Ectodermal cell (in vitro differentiated cells): ENCODE measurements at regions not wholly inside any gene's neighbourhood (a gene's known extent, or its start where the extent isn't known, plus 50 kb on each side); places are given as distances from the start of the nearest gene placed in this dataset.

ENCODE experiments used
- H3K27ac ChIP-seq: 2 replicates; pipeline ENCODE4 v1.7.0; 2013; ENCODE audit warnings: mild to moderate bottlenecking, low read depth, low read length; ENCODE audit not compliant: insufficient read depth, poor library complexity, severe bottlenecking
- H3K27me3 ChIP-seq: 2 replicates; pipeline ENCODE4 v1.7.0; 2013; ENCODE audit warnings: mild to moderate bottlenecking, low read length; ENCODE audit not compliant: insufficient read depth, control insufficient read depth, poor library complexity, severe bottlenecking
- H3K36me3 ChIP-seq: one replicate; pipeline ENCODE4 v1.7.0; 2013; ENCODE audit warnings: low read length; ENCODE audit not compliant: control insufficient read depth, insufficient read depth
- H3K4me1 ChIP-seq: one replicate; pipeline ENCODE4 v1.7.0; 2013; ENCODE audit warnings: low read length; ENCODE audit not compliant: control insufficient read depth, insufficient read depth
- H3K4me3 ChIP-seq: 2 replicates; pipeline ENCODE4 v1.7.0; 2013; ENCODE audit warnings: low read depth, low read length, control low read depth; ENCODE audit not compliant: insufficient read depth
- H3K9me3 ChIP-seq: 2 replicates; pipeline ENCODE4 v1.7.0; 2013; ENCODE audit warnings: mild to moderate bottlenecking, low read length, moderate library complexity; ENCODE audit not compliant: control insufficient read depth
- WGBS, 2 experiments: methylation state at CpG; one replicate each; pipeline ENCODE4 v1.1.7; 2013; ENCODE audit warnings: missing lambda C conversion rate in 2 of 2; 5-methylcytosine and 5-hydroxymethylcytosine counted together

DNA sequence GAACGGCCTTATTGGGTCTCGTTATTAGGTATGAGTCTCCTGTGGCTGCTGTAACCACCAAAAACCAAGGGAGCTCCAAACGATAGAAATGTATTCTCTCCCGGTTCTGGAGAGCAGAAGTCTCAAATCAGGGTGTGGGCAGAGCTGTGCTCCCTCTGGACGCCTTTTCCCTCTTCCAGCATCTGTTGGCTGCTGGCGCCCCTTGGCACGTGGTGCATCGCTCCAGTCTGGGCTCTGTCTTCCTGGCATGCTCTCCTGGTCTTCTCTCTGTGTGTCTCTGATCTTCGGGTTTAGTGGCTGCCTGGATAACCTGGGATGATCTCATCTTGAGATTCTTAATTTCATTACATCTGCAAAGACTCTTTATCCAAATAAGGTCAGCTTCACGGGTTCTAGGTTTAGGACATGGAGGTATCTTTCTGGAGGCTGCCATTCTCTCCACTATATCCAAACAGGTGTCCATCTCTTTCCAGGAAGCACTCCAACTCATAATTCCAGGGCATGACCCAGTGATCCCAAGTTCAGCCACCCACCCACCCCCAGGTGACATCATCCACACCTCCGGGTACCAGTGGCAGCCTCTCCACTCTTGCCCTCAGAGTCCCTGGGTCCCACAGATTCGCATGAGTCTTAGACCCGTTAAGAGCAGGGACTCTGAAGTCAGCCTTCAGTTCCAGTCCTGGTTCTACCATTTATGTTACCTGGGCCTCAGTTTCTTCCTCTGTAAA is 145.5 kb upstream of the FOXF1 start:
- Histone ChIP-seq H3K4me1 (no peaks in the 10 kb centered on the region), H3K9me3 (no peaks in the 10 kb centered on the region), H3K36me3 (no peaks in the 10 kb centered on the region), H3K27me3 (no peaks in the 10 kb centered on the region), H3K27ac (no peak overlapping the region), H3K4me3 (no peak overlapping the region)
- WGBS, 2 experiments, result 94% methylated on average over 13 of the region's 13 CpGs

DNA sequence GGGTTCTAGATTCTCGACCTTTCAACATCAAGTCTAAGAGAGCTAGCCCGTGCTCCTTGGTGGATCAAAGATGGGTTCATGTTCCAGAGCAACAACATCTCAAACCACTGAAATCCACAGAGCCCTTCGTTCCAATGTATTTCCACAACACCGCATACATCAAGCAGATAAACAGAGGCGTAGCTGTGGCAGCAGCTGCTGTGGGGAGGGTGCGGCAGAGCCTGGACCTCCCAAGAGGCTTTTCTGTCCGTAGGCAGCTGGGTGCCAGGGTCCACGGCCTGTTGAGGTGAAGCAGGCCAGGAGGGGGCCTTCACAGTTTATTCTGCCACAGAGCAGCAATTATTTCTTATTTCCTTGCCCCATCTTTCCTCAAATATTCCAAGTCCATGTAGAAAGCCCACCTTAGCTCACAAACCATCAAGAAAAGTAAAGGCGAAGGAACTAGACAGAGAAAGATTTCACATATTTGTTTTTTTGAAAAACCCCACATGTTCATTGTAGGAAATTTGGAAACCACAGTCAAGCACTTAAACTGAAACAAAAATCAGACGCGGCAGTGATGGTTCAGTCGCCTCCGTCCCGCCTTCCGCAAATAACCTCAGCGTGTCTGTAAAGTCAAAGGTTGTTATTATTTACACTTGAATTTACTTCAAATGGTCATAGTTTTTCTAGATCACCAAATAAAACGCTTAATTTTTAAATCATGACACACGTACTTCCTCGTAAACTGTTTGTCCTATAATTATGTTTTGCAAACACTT is 144.6 kb upstream of the FOXF1 start:
- 84 to 87% methylated on average over 19 of the region's 19 CpGs for WGBS, 2 experiments
- no peaks in the 10 kb centered on the region for H3K9me3 ChIP-seq
- no peaks in the 10 kb centered on the region for H3K27me3 ChIP-seq
- no peaks in the 10 kb centered on the region for H3K4me1 ChIP-seq
- no peak overlapping the region for H3K4me3 ChIP-seq
- H3K36me3 ChIP-seq, result no peaks in the 10 kb centered on the region
- H3K27ac ChIP-seq, result no peak overlapping the region

DNA sequence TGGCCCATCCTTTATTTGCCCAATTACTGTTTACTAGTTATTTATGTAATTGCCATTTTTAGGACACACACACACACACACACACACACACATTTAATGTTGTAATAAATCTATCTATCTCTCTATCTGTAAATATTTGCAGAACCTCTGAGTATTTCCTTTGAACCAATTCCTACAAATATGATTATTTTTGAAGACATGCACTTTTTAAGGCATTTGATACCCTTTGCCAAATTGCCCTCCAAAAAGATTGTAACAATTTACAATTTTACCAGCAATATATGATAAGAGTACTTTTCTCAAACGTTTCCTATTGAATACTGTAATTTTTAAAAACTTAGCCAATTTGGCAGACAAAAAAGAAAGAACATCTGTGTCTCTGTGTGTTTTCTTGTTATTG is 143.8 kb upstream of the FOXF1 start:
- Histone ChIP-seq H3K36me3 (no peaks in the 10 kb centered on the region), H3K27ac (no peak overlapping the region), H3K27me3 (no peaks in the 10 kb centered on the region), H3K9me3 (no peaks in the 10 kb centered on the region), H3K4me3 (no peak overlapping the region), H3K4me1 (no peaks in the 10 kb centered on the region)
- WGBS, 2 experiments, result 40% methylated on average over 1 of the region's 1 CpG; no CpG with 5 or more reads in 1 of the 2 experiments

DNA sequence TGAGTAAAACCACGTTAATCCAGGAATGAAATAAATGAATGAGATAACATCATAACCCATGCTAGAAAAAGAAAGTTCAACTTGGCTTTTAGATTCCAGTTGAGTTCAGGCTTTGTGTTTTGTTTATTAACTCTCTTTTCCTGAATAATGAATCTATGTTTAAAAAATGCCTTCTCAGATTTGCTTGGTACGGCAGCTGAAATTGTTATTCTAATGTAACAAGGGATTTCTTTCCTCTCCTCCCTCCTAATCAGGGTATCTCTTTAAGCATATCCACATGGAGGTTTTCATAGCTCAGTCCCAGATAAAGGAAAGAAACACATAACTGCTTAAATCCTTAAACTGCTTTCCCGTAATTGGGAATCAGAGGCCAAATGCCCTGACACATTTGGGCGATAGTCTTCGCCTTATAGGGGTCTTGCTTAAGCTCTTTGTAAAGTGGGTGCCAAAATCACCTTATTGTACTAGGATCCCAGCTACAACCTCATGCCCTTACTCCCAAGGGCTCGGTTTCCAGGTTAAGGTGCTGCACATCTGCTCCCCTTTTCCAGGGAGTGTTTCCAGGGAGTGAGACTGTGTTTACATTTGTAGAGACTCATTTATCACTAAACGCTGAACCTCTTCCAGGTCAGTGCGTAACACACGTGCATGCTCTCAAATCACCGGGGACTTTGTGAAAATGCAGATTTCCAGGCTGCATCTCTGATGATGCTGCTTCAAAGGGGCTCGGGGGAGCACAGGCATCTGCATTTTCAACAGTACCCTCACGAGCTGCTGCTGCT is 142.8 kb upstream of the FOXF1 start:
- H3K4me3 ChIP-seq, result no peak overlapping the region
- no peaks in the 10 kb centered on the region for H3K36me3 ChIP-seq
- no peaks in the 10 kb centered on the region for H3K4me1 ChIP-seq
- H3K9me3 ChIP-seq, result no peaks in the 10 kb centered on the region
- H3K27ac ChIP-seq, result no peak overlapping the region
- H3K27me3 ChIP-seq, result no peaks in the 10 kb centered on the region
- 87% methylated on average over 11 to 12 of the region's 12 CpGs for WGBS, 2 experiments

DNA sequence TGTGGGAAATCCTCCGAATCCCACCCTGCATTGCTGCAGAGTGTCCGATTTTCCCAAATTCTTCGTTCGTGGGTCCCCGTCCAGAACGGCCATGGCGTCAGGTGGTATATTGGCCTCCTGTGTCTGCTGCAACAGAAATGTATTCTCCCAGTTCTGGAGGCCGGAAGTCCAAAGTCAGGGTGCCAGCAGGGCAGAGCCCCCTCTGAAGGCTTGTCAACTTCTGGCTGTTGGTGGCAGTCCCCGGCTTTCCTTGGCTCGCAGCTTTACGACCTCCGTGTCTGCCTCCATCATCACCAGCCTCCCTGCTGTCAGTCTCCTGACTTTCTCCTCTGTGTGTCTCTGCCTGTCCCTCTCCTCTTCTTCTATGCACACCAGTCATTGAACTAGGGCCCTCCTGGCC is 142.1 kb upstream of the FOXF1 start:
- no peaks in the 10 kb centered on the region for H3K36me3 ChIP-seq
- H3K9me3 ChIP-seq, result no peaks in the 10 kb centered on the region
- no peak overlapping the region for H3K27ac ChIP-seq
- H3K27me3 ChIP-seq, result no peaks in the 10 kb centered on the region
- WGBS, 2 experiments, result 86 to 87% methylated on average over 12 of the region's 12 CpGs
- H3K4me3 ChIP-seq, result no peak overlapping the region
- H3K4me1 ChIP-seq, result no peaks in the 10 kb centered on the region

DNA sequence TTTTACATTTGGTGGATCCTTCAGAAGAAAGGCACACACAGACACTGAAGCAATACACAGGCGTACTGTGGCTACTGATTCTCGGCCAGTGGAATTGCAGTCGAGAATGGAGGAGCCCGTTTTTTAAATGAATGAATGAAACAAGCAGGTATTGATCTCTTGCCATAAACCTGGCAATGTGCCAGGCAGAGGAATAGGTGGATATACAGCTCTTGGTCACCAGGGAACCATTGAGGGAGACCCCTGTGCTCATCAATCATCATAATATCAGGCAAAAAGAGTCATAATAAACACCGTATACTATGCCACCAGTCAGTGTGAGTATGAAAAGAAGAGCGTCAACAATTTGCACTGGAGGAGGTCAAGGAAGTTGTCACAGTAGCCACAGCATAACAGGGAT is 140.3 kb upstream of the FOXF1 start:
- no peaks in the 10 kb centered on the region for H3K9me3 ChIP-seq
- H3K27me3 ChIP-seq, result no peaks in the 10 kb centered on the region
- H3K36me3 ChIP-seq, result no peaks in the 10 kb centered on the region
- WGBS, 2 experiments, result 92 to 96% methylated on average over 6 of the region's 6 CpGs
- H3K4me3 ChIP-seq, result no peak overlapping the region
- no peak overlapping the region for H3K27ac ChIP-seq
- H3K4me1 ChIP-seq, result no peaks in the 10 kb centered on the region

DNA sequence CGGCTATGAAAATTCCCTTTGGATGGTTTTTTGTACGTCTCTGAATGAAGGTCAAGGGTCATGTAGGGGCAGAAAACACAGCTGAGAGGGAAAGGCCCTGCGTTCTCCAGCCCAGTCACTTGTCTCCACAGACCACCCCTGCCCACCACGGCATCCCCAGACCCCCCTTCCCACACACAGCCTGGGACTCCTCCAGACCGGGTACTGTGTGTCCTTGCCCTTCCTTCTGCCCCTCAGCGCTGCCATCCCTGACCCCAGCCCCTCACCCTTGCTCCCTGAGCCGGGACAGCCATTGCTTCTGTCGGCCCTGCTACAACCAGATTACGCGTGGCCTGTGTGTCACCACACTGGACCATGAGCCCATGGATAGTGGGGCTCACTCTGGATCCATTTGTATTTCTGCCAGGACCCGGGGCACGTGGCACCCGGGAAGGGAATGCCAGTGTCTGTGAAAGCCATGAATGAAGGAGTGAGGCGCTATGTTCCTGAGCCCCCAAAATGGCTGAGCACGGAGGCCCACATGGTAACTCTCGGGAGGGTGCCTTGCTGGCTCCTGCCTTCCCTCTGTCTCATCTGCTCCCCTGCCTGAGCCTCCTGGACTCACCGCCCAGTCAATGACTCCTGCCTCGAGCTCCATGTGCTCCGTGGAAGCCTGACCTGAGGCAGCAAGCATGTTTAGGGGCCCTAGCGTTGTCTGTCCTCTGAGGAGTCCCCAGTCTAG is 139.1 kb upstream of the FOXF1 start:
- 87 to 88% methylated on average over 20 of the region's 20 CpGs for WGBS, 2 experiments
- Histone ChIP-seq H3K4me3 (no peak overlapping the region), H3K36me3 (no peaks in the 10 kb centered on the region), H3K27ac (no peak overlapping the region), H3K9me3 (no peaks in the 10 kb centered on the region), H3K4me1 (no peaks in the 10 kb centered on the region), H3K27me3 (no peaks in the 10 kb centered on the region)

DNA sequence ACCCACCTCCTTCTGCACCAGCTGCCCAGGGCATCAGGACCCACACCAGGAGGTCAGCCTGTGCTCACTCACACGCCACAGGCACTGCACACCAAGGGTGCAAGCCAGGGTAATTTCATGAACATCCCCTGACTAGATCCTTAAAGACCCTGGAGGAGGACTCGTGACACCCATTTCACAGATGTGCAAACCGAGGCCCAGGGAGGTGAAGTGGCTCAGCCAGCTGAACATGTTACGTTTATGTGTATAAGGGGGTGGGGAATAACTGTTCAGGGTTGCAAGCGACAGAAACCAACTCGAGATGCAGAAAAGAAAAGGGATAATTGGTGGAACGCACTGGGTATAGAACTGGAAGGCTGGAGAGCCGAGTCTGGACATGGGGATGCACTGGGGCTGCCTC is 138.1 kb upstream of the FOXF1 start:
- WGBS, 2 experiments, result 92 to 94% methylated on average over 8 of the region's 8 CpGs
- Histone ChIP-seq H3K27me3 (no peaks in the 10 kb centered on the region), H3K9me3 (no peaks in the 10 kb centered on the region), H3K4me3 (no peak overlapping the region), H3K27ac (no peak overlapping the region), H3K4me1 (no peaks in the 10 kb centered on the region), H3K36me3 (no peaks in the 10 kb centered on the region)

DNA sequence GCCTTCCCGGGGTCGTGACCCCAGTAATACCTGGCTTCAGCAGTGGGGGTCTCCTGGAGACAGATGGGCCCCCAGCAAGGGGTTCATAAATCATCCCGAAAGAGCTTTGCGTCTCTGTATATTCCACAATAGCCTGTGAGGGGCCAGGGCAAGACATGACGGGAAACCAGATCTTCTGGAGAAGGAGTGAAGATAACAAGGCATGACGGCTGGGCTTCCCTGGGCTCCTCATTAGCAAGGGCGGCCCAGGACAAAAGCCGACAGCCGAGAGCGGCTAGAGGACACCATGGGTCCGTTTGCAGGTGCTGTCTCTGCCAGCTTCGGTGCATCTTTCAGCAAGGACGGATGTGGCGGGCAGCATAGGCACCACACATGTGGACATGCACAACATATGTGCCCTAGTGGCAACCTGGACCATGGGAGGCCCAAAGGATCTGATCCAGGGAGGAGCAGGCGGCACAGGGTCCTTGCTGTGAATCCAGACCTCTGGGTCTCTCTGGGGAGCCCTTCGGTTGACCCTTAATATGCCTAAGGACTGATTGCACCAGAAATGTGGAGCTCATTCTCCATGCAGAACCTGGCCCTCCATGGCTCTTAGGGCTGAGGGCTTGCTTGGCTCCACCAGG is 136.9 kb upstream of the FOXF1 start:
- Histone ChIP-seq H3K9me3 (no peaks in the 10 kb centered on the region), H3K4me3 (no peak overlapping the region), H3K36me3 (no peaks in the 10 kb centered on the region), H3K27ac (no peak overlapping the region), H3K4me1 (no peaks in the 10 kb centered on the region), H3K27me3 (no peaks in the 10 kb centered on the region)
- WGBS, 2 experiments, result 93% methylated on average over 16 of the region's 16 CpGs
